Mesodermal cell (in vitro differentiated cells): ENCODE measurements at regions not wholly inside any gene's neighbourhood (a gene's known extent, or its start where the extent isn't known, plus 50 kb on each side); places are given as distances from the start of the nearest gene placed in this dataset.

Experiments used
- H3K27ac ChIP-seq: 2 replicates; pipeline ENCODE4 v1.7.0; 2013; ENCODE audit warnings: mild to moderate bottlenecking, low read depth, low read length, moderate library complexity; ENCODE audit not compliant: severe bottlenecking
- H3K36me3 ChIP-seq: 2 replicates; pipeline ENCODE4 v1.7.1; 2013; ENCODE audit warnings: mild to moderate bottlenecking, low read length, moderate library complexity; ENCODE audit not compliant: control insufficient read depth, insufficient read depth
- H3K4me1 ChIP-seq: one replicate; pipeline ENCODE4 v1.7.1; 2013; ENCODE audit warnings: mild to moderate bottlenecking, low read length; ENCODE audit not compliant: insufficient read depth, control insufficient read depth, poor library complexity, severe bottlenecking
- H3K4me3 ChIP-seq: 2 replicates; pipeline ENCODE4 v1.7.0; 2013; ENCODE audit warnings: low read length, control low read depth, mild to moderate bottlenecking; ENCODE audit not compliant: insufficient read depth, poor library complexity, severe bottlenecking; ENCODE audit errors: extremely low read depth
- H3K9me3 ChIP-seq: 2 replicates; pipeline ENCODE4 v1.7.1; 2013; ENCODE audit warnings: mild to moderate bottlenecking, low read length, moderate library complexity; ENCODE audit not compliant: control insufficient read depth
- WGBS, 2 experiments: methylation state at CpG; one replicate each; pipeline ENCODE4 v1.1.5; 2013; ENCODE audit warnings: missing lambda C conversion rate in 2 of 2; ENCODE audit not compliant: insufficient coverage in 2 of 2; 5-methylcytosine and 5-hydroxymethylcytosine counted together

DNA sequence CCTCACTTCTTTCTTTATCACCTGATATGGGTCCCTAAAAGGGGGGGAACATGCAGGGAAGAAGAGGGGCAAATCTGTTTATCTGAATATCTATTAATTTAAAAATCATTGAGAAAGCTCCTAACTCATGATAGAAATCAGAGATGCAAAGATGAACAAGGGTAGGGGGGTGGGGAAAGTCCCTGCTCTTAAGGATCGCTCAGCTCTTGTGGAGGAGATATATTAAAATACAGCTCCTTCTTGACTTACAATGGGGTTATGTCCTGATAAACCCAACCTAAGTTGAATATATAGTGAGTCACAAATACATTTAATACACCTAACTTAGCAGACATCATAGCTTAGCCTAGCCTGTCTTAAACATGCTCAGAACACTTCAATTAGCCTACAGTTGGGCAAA is 237.5 kb downstream of the MAF start:
- no CpG with 5 or more reads among the region's 1 CpG for WGBS, 2 experiments
- Histone ChIP-seq H3K4me3 (no peak overlapping the region), H3K4me1 (no peaks in the 10 kb centered on the region), H3K9me3 (no peaks in the 10 kb centered on the region), H3K36me3 (no peaks in the 10 kb centered on the region), H3K27ac (no peak overlapping the region)

DNA sequence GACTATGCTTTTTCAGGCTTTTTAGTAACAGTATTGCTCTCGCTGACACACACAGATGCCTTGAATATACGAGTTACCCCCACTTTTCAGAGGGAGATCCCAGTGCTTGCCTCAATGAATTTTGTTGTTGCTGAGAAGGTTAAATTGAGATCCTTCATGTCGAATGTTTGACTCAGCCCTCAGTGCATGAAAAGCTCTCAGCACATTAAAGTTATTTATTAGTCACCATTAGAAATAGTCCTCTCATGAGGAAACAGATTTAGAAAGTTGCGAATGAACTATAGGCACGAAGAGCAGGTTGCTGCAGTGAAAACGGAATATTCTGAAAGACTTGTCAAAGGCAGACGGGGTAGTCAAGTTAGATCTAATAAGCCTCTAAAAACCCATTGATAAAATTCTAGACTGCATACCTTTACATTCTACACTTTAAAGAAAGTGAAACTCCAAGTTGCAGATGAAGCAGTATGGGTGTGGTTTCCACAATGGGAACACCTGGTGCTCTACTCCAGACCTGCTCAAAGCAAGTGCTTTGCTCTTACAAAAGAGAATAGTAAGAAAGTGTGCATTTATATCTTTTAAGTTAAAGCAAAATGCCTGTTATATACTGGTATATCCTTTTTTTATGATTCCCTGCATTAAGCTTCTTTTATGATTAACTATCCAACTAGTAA is 238.1 kb downstream of the MAF start:
- no peak overlapping the region for H3K4me3 ChIP-seq
- H3K4me1 ChIP-seq: no peaks in the 10 kb centered on the region
- 90 to 92% methylated on average over 2 to 6 of the region's 7 CpGs for WGBS, 2 experiments
- no peak overlapping the region for H3K27ac ChIP-seq
- H3K9me3 ChIP-seq: no peaks in the 10 kb centered on the region
- H3K36me3 ChIP-seq: no peaks in the 10 kb centered on the region

DNA sequence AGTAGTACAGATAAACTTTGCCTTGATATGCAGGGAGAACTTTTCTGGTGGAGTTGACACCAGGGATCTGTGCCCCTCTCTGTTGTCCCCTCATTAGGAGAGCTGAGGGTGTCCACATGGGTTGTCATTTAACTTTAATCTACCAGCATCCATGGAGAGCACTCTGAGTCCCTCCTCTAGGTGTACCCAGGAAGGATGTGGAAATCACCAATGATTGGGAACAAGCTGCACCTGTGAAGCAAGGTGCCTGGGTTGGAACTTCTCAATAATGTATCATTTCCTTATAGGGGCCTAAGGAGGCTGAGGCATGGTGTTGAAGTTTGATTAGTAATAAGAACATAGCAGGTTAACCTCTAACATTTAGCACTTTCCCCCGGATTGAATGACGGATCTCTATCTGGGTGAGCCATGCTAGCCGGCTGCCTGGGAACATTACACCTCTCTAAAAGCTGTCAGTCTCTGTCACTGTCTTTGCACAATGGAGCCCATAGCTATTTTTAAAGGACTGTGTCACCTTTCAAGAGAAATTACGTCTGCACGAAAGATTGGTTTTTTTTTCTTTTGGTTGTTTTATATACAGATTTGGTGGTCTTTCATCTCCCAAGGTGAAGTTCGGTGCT is 239.3 kb downstream of the MAF start:
- Histone ChIP-seq H3K27ac (no peak overlapping the region), H3K4me1 (no peaks in the 10 kb centered on the region), H3K9me3 (no peaks in the 10 kb centered on the region), H3K4me3 (no peak overlapping the region), H3K36me3 (no peaks in the 10 kb centered on the region)
- WGBS, 2 experiments: 93 to 94% methylated on average over 5 of the region's 6 CpGs

DNA sequence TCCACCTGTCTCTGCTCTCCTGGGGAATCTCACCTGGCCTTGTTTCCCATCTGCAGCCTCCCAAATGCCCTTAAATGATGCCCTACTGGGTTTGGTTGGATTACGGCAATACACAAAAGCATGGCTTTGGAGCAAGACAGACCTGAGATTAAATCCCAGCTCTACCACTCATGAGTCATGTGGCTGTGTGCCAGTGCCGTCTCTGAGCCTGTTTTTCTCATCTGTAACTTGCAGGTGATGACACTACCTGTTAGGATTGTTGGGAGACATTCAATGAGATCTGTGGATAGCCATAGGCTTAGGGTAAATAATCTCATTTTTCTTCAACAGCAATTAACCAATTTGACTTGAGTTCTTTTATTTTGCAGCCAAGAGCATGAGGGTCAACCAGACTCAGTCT is 240.3 kb downstream of the MAF start:
- Histone ChIP-seq H3K9me3 (no peaks in the 10 kb centered on the region), H3K36me3 (no peaks in the 10 kb centered on the region), H3K4me3 (no peak overlapping the region), H3K27ac (no peak overlapping the region), H3K4me1 (no peaks in the 10 kb centered on the region)
- WGBS, 2 experiments: 100% methylated on average over 1 of the region's 2 CpGs

DNA sequence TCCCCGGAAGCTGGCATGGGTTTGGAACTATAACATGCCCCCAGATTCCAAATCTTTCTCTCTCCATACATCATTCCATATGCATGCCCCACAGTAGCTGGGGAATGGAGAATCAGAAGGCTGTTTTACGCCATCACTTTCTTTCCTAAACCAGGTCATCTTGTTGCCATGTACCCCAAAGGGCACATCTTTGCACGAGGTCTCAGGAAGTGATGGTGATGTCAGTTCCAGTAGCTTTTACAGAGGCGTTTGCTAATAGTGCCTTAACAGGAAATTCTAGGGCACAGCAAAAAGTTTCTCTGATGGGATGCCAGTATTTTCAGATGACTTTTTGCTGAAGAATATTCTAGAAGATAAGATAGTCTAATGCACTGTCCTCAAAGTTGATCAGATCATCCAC is 241.5 kb downstream of the MAF start:
- Histone ChIP-seq H3K27ac (no peak overlapping the region), H3K9me3 (no peaks in the 10 kb centered on the region), H3K4me3 (no peak overlapping the region), H3K36me3 (no peaks in the 10 kb centered on the region), H3K4me1 (no peaks in the 10 kb centered on the region)
- 84 to 86% methylated on average over 2 of the region's 4 CpGs for WGBS, 2 experiments

DNA sequence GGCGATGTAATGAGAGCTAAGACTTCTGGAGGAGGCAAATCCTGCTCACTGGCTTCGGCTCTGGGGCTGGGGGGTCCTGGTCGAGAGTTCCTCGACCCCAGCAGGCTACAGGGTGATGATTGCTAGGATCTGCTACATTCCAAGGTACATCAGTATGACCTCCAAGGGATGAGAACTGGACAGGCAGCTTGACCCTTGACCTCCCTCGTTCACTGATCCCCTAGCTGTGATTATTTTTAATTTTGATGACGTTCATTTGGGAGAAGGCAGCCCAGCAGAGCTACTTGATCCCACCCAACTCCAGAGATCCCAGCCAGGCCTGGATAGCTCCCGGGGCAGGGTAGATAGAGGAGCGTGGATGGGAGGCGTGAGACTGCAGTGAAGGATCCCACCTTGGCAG is 242.3 kb downstream of the MAF start:
- H3K36me3 ChIP-seq: no peaks in the 10 kb centered on the region
- H3K4me1 ChIP-seq: no peaks in the 10 kb centered on the region
- H3K27ac ChIP-seq: no peak overlapping the region
- H3K9me3 ChIP-seq: no peaks in the 10 kb centered on the region
- WGBS, 2 experiments: 80 to 89% methylated on average over 6 to 7 of the region's 9 CpGs
- H3K4me3 ChIP-seq: no peak overlapping the region

DNA sequence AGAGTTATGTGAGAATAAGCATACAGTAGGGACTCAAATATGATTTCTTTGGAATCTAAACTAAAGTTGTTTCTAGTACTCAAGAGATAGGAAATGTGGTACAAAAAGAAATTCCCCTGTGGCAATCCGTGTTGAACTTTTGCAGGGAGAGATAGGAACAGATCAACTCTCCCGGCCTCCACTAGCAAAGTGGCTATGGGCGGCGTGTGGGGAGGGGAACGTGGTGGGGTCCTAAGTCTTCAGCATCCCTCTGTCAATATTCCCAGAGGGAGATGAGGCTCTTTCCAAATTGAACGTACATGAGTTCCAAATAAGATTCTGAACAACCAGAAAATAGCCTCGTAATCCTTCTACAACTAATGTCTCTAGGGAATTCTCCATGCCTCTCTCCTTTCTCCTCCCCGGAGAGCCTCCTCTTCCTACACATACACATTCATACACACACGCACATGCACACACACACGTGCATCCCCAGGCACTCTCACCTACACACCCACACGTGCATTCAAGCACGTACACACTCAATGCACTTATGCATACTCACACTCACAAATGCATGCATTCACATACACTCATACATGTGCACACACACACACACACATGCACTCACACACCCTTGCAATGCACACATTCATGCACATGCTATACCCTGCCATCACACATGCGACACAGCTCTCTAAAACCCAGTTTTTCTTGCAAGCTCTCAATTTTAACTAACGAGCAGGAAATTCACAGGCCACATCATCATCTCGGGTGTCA is 244.8 kb downstream of the MAF start:
- Histone ChIP-seq H3K27ac (no peak overlapping the region), H3K9me3 (no peaks in the 10 kb centered on the region), H3K4me1 (no peaks in the 10 kb centered on the region), H3K36me3 (no peaks in the 10 kb centered on the region), H3K4me3 (no peak overlapping the region)
- 84 to 90% methylated on average over 13 to 15 of the region's 15 CpGs for WGBS, 2 experiments

DNA sequence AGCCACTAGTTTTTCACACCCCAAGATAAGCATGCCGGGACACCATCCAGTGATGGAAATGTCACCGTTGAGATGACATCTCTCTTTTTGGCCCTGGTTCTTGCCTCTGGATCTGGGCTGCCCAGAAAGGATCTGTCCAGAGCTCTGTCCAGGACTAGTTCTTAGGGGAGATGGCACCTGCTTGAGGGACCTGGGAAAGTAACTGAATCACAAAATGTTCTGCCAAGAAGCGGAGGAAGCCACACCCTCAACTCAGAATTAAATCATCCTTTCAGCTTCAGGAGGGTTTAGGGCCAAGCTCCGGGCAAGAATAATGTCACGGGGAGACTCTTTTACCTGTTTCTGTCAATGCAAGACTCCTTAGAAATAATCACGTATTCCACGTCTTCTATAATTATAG is 248.6 kb downstream of the MAF start:
- no peak overlapping the region for H3K27ac ChIP-seq
- no peak overlapping the region for H3K4me3 ChIP-seq
- no peaks in the 10 kb centered on the region for H3K9me3 ChIP-seq
- WGBS, 2 experiments: 96 to 97% methylated on average over 4 to 7 of the region's 7 CpGs
- H3K36me3 ChIP-seq: no peaks in the 10 kb centered on the region
- no peaks in the 10 kb centered on the region for H3K4me1 ChIP-seq

DNA sequence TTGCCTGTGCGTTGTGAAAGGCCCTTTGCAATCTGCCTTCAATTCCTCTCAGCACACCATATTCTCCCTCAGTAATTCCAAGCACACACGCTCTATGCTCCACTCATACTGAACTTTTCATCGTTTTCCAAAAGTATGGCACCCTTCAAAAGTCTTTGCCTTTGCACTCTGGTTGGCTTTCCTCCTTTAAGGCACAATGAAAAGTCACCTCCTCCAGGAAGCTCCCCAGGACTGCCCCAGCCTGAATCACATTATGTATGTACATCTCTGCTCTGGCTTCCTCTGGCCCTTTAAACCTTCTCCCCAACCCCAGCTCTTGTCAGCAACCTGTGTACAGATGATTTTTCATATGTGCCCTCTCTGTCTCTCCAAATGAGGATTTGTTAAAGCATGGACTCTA is 250.7 kb downstream of the MAF start:
- H3K27ac ChIP-seq: no peak overlapping the region
- WGBS, 2 experiments: 90 to 94% methylated on average over 3 of the region's 3 CpGs

DNA sequence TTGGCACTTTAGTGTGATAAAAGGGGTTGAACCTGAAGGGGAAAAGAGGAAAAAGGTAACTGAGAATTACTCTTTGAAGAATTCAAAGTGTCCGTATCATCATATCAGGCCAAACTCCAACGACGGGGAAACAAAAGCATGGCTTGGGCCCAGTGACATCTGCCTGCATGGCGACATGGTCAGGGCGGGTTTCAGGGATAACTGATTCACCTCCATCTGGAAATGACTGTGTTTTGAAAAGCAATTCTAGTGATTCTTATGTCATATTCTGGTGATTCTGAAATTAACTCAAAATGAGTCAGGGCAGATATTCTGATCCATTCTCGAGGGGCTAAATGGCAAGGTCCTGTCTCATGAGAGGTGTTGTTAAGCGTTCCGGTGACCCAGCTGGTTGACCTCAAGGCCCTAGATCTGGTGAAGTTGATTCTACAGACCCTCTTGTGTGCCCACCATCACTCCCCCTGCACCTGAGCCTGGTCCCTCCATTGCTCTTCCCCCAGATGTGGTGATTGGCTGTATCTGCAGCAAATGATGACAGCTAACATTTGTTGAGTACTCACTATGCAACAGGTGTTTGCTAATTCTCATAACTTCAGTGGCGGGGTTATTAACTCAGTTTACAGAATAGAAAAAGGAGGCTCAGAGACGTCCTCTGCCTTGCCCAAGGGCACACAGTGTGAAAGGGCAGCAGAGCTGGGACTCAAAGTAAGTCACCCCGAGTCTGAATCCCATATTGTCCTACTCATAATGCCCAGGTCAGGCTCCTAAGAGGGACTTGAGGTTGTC is 251.8 kb downstream of the MAF start:
- no peak overlapping the region for H3K4me3 ChIP-seq
- no peak overlapping the region for H3K27ac ChIP-seq
- H3K9me3 ChIP-seq: no peaks in the 10 kb centered on the region
- WGBS, 2 experiments: 89 to 91% methylated on average over 9 to 11 of the region's 11 CpGs
- no peaks in the 10 kb centered on the region for H3K4me1 ChIP-seq
- no peaks in the 10 kb centered on the region for H3K36me3 ChIP-seq

More for the DNA sequence above, 250.7 kb downstream of the MAF start:
- Histone ChIP-seq H3K9me3 (no peaks in the 10 kb centered on the region), H3K4me3 (no peak overlapping the region), H3K4me1 (no peaks in the 10 kb centered on the region), H3K36me3 (no peaks in the 10 kb centered on the region)
